H1 (cell line): ENCODE measurements at regions not wholly inside any gene's neighbourhood (a gene's known extent, or its start where the extent isn't known, plus 50 kb on each side); places are given as distances from the start of the nearest gene placed in this dataset.

Source experiments
- CTCF ChIA-PET: fragments of 300-600 bp; sonication (Branson Sonifier 250); formaldehyde crosslinking; loops from one replicate; lab custom pipeline; 2021; ENCODE audit not compliant: partially characterized antibody; lab: Charles Lee
- POLR2A ChIA-PET: fragments of 300-600 bp; sonication (Branson Sonifier 250); formaldehyde crosslinking; loops from one replicate; lab custom pipeline; 2021; ENCODE audit warnings: inconsistent platforms; ENCODE audit not compliant: partially characterized antibody; lab: Charles Lee
- DNase-seq, 2 experiments: peaks; one replicate each; pipeline versions ENCODE4 v3.0.0 to v3.0.0-alpha.2; 2010 to 2022; ENCODE audit warnings: low spot score in 2 of 2, low read depth in 1 of 2, mixed read lengths in 1 of 2
- FAIRE-seq: peaks from 2 replicates; lab custom pipeline; 2011; peaks lifted over from hg19 to GRCh38; lab: Jason Lieb, UNC
- H2AFZ ChIP-seq: 2 replicates; pipeline ENCODE4 v1.8.1; 2012; ENCODE audit warnings: low read length, inconsistent platforms
- H2AK5ac ChIP-seq: 2 replicates; pipeline ENCODE4 v1.6.1; 2013; ENCODE audit warnings: low read depth, low read length
- H2BK120ac ChIP-seq: replicated peaks from 2 replicates; pipeline ENCODE3; 2013; ENCODE audit warnings: low read depth, low read length, inconsistent platforms
- H2BK12ac ChIP-seq: 2 replicates; pipeline ENCODE4 v1.6.1; 2013; ENCODE audit warnings: low read depth, low read length
- H2BK15ac ChIP-seq: 2 replicates; pipeline ENCODE4 v1.6.1; 2013; ENCODE audit warnings: low read length
- H2BK20ac ChIP-seq: 2 replicates; pipeline ENCODE4 v1.6.1; 2013; ENCODE audit warnings: low read length
- H2BK5ac ChIP-seq: 2 replicates; pipeline ENCODE4 v1.6.1; 2013; ENCODE audit warnings: low read depth, low read length
- H3K14ac ChIP-seq: 2 replicates; pipeline ENCODE4 v1.6.1; 2013; ENCODE audit warnings: inconsistent platforms; ENCODE audit not compliant: insufficient read length
- H3K18ac ChIP-seq: 2 replicates; pipeline ENCODE4 v1.6.1; 2013; ENCODE audit warnings: low read length; ENCODE audit errors: extremely low read depth
- H3K23ac ChIP-seq: 2 replicates; pipeline ENCODE4 v1.6.1; 2013; ENCODE audit warnings: inconsistent platforms; ENCODE audit not compliant: insufficient read length
- H3K23me2 ChIP-seq: 2 replicates; pipeline ENCODE4 v1.6.1; 2013; ENCODE audit warnings: low read depth, low read length
- H3K27ac ChIP-seq: 2 replicates; pipeline ENCODE4 v1.6.1; 2011; ENCODE audit warnings: low read depth, low read length, inconsistent platforms
- H3K27me3 ChIP-seq, 4 experiments: replicated peaks in 1 of 4; 1 replicate in 1 of 4; 2 replicates in 3 of 4; pipeline versions ENCODE4 v1.6.1 to v1.8.1; 2011 to 2013; ENCODE audit warnings: low read length in 3 of 4, mild to moderate bottlenecking in 3 of 4, inconsistent platforms in 2 of 4, mixed read lengths in 2 of 4, moderate library complexity in 1 of 4; ENCODE audit not compliant: control insufficient read depth in 3 of 4, insufficient read depth in 3 of 4; ENCODE audit errors: extremely low read depth in 1 of 4
- H3K36me3 ChIP-seq, 4 experiments: 2 replicates each; pipeline versions ENCODE4 v1.6.1 to v1.8.1; 2011 to 2013; ENCODE audit warnings: mild to moderate bottlenecking in 4 of 4, low read length in 3 of 4, moderate library complexity in 2 of 4, control low read depth in 1 of 4, inconsistent platforms in 1 of 4; ENCODE audit not compliant: insufficient read depth in 4 of 4, control insufficient read depth in 2 of 4
- H3K4ac ChIP-seq: replicated peaks from 2 replicates; pipeline ENCODE3; 2013; ENCODE audit warnings: low read length, low read depth, mixed read lengths, inconsistent platforms; ENCODE audit not compliant: insufficient read length
- H3K4me1 ChIP-seq, 4 experiments: replicated peaks in 1 of 4; 1 replicate in 1 of 4; 2 replicates in 3 of 4; pipeline versions ENCODE4 v1.6.1 to v1.8.1; 2011 to 2013; ENCODE audit warnings: low read length in 3 of 4, inconsistent platforms in 2 of 4, mixed read lengths in 1 of 4; ENCODE audit not compliant: insufficient read depth in 4 of 4, control insufficient read depth in 3 of 4
- H3K4me2 ChIP-seq, 2 experiments: 2 replicates each; pipeline versions ENCODE4 v1.6.1 to v1.8.1; 2011 to 2013; ENCODE audit warnings: low read depth in 2 of 2, low read length in 2 of 2, control low read depth in 1 of 2, inconsistent platforms in 1 of 2, mild to moderate bottlenecking in 1 of 2; ENCODE audit not compliant: insufficient read depth in 1 of 2
- H3K4me3 ChIP-seq, 4 experiments: fragments of 200-600, 300-600 bp in 1 of 4; sonication (generic), shearing (Covaris generic), sonication (Bioruptor Twin) in 1 of 4; 2 replicates each; pipeline versions ENCODE4 v1.5.1 to v1.8.1; 2011 to 2016; ENCODE audit warnings: low read length in 4 of 4, low read depth in 3 of 4, control low read depth in 2 of 4, inconsistent platforms in 2 of 4, mild to moderate bottlenecking in 2 of 4, mixed read lengths in 1 of 4, moderate library complexity in 1 of 4; ENCODE audit not compliant: insufficient read depth in 2 of 4; ENCODE audit errors: extremely low read depth in 1 of 4
- H3K56ac ChIP-seq: replicated peaks from 2 replicates; pipeline ENCODE3; 2013; ENCODE audit warnings: low read depth, mild to moderate bottlenecking, mixed read lengths, low read length, inconsistent platforms; ENCODE audit not compliant: insufficient read length
- H3K79me1 ChIP-seq: 2 replicates; pipeline ENCODE4 v1.6.1; 2013; ENCODE audit warnings: low read depth, low read length, control low read depth
- H3K79me2 ChIP-seq, 2 experiments: 2 replicates each; pipeline versions ENCODE4 v1.6.1 to v1.8.1; 2012 to 2013; ENCODE audit warnings: low read length in 2 of 2, mild to moderate bottlenecking in 2 of 2, inconsistent platforms in 1 of 2; ENCODE audit not compliant: insufficient read depth in 2 of 2, control insufficient read depth in 1 of 2
- H3K9ac ChIP-seq, 4 experiments: replicated peaks in 1 of 4; 1 replicate in 1 of 4; 2 replicates in 3 of 4; pipeline versions ENCODE4 v1.6.1 to v1.8.1; 2011 to 2013; ENCODE audit warnings: low read depth in 3 of 4, low read length in 3 of 4, control low read depth in 2 of 4, mild to moderate bottlenecking in 2 of 4, moderate library complexity in 2 of 4, inconsistent platforms in 1 of 4; ENCODE audit errors: extremely low read depth in 1 of 4
- H3K9me3 ChIP-seq, 2 experiments: 2 replicates each; pipeline versions ENCODE4 v1.6.1 to v1.8.1; 2012 to 2013; ENCODE audit warnings: mild to moderate bottlenecking in 2 of 2, moderate library complexity in 2 of 2, control low read depth in 1 of 2, inconsistent platforms in 1 of 2, low read depth in 1 of 2, low read length in 1 of 2, mixed read lengths in 1 of 2; ENCODE audit not compliant: insufficient read depth in 2 of 2
- H4K20me1 ChIP-seq, 2 experiments: replicated peaks in 1 of 2; 2 replicates each; pipeline versions ENCODE3 to v1.8.1; 2011 to 2013; ENCODE audit warnings: inconsistent platforms in 2 of 2, low read length in 2 of 2, mild to moderate bottlenecking in 1 of 2; ENCODE audit not compliant: insufficient read depth in 2 of 2, control insufficient read depth in 1 of 2
- H4K5ac ChIP-seq: 2 replicates; pipeline ENCODE4 v1.6.1; 2013; ENCODE audit warnings: low read length, low read depth, mixed read lengths, inconsistent platforms; ENCODE audit not compliant: insufficient read length
- H4K8ac ChIP-seq: 2 replicates; pipeline ENCODE4 v1.8.0; 2013; ENCODE audit warnings: mild to moderate bottlenecking, moderate library complexity, low read length, inconsistent platforms; ENCODE audit not compliant: insufficient read depth; ENCODE audit errors: extremely low read depth
- H4K91ac ChIP-seq: replicated peaks from 2 replicates; pipeline ENCODE3; 2013; ENCODE audit warnings: low read length, mixed read lengths, inconsistent platforms; ENCODE audit not compliant: insufficient read length
- NRF1 ChIP-seq: IDR thresholded peaks from 2 replicates; pipeline ENCODE4 v1.6.1; 2011; ENCODE audit warnings: mild to moderate bottlenecking, low read depth, low read length, improper control_type of control experiment
- SP2 ChIP-seq: IDR thresholded peaks from 2 replicates; pipeline ENCODE4 v1.6.1; 2012; ENCODE audit warnings: mild to moderate bottlenecking, low read length, inconsistent platforms
- WGBS, 2 experiments: shearing (Covaris generic) in 1 of 2; methylation state at CpG; one replicate each; pipeline versions ENCODE4 v1.1.6 to v1.1.7; 2013 to 2015; ENCODE audit warnings: low lambda C conversion rate in 2 of 2, mixed read lengths in 2 of 2, inconsistent platforms in 1 of 2, low coverage in 1 of 2, missing lambda C conversion rate in 1 of 2; ENCODE audit not compliant: insufficient replicate concordance in 2 of 2, insufficient coverage in 1 of 2, insufficient read length in 1 of 2; ENCODE audit errors: extremely low coverage in 1 of 2, missing lambda C conversion rate in 1 of 2; 5-methylcytosine and 5-hydroxymethylcytosine counted together

- H3K9me3 ChIP-seq, result no peaks in the 10 kb centered on the region
- no peak overlapping the region for H3K4ac ChIP-seq
- no peak overlapping the region for H3K18ac ChIP-seq
- no peaks in the 10 kb centered on the region for H4K20me1 ChIP-seq
- ChIA-PET CTCF (interaction anchor here (0.8 kb wide), 1 partner anchor 734 kb away, joined by 3 read pairs; no protein-coding TSS in a partner anchor), POLR2A (no interaction called here)
- H2BK120ac ChIP-seq, result no peak overlapping the region
- H4K5ac ChIP-seq, result no peak overlapping the region
- DNase-seq (no peak), FAIRE-seq (no peak)
- no peaks in the 10 kb centered on the region for H3K27me3 ChIP-seq
- no peak overlapping the region for H2AFZ ChIP-seq
- no peak overlapping the region for H2BK15ac ChIP-seq
- no peaks in the 10 kb centered on the region for H3K36me3 ChIP-seq
- H3K4me3 ChIP-seq, result no peak overlapping the region
- no peaks in the 10 kb centered on the region for H3K23me2 ChIP-seq
- 79% methylated on average over 3 of the region's 3 CpGs; no CpG with 5 or more reads in 1 of the 2 experiments for WGBS, 2 experiments
- H2AK5ac ChIP-seq, result no peak overlapping the region
- H3K27ac ChIP-seq, result no peak overlapping the region
- no peaks in the 10 kb centered on the region for H3K79me2 ChIP-seq
- H3K4me1 ChIP-seq, result no peaks in the 10 kb centered on the region
- no peak overlapping the region for H4K91ac ChIP-seq
- no peak overlapping the region for H4K8ac ChIP-seq
- H3K23ac ChIP-seq, result no peak overlapping the region
- H3K9ac ChIP-seq, result no peak overlapping the region
- no peak overlapping the region for H2BK20ac ChIP-seq
- H2BK12ac ChIP-seq, result no peak overlapping the region
- no peak overlapping the region for H3K4me2 ChIP-seq
- no peak overlapping the region for H2BK5ac ChIP-seq
- H3K56ac ChIP-seq, result no peak overlapping the region
- H3K14ac ChIP-seq, result no peak overlapping the region
- TF ChIP-seq NRF1 (no peak), SP2 (no peak)
- H3K79me1 ChIP-seq, result no peaks in the 10 kb centered on the region
Measured at GRCh38 chr6:6486595-6486994, 101.9 kb upstream of the LY86 start.
